ENCODE measurements at regions not wholly inside any gene's neighbourhood (a gene's known extent, or its start where the extent isn't known, plus 50 kb on each side); places are given as distances from the start of the nearest gene placed in this dataset.

DNA sequence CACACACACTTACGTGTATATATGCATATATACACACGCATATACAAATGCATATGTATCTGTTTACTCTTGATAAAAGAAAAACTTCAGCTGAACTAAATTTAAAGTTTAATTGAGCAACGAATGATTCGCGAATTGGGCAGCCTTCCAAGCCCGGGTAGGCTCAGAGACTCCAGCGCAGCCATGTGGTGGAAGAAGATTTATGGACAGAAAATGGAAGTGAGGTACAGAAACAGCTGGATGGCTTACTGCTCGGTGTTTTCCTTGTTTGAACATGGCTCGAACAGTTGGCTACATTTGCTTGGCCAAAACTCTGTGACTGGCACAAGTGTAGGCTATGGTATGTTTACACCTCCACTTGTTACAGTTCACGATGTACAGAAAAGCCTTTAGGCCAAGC is 239.3 kb upstream of the PRDM9 start:
- TF ChIP-seq POLR2A (IDR thresholded peaks at IDR 0.05), result no peak
- TF ChIP-seq, protein P1, sequence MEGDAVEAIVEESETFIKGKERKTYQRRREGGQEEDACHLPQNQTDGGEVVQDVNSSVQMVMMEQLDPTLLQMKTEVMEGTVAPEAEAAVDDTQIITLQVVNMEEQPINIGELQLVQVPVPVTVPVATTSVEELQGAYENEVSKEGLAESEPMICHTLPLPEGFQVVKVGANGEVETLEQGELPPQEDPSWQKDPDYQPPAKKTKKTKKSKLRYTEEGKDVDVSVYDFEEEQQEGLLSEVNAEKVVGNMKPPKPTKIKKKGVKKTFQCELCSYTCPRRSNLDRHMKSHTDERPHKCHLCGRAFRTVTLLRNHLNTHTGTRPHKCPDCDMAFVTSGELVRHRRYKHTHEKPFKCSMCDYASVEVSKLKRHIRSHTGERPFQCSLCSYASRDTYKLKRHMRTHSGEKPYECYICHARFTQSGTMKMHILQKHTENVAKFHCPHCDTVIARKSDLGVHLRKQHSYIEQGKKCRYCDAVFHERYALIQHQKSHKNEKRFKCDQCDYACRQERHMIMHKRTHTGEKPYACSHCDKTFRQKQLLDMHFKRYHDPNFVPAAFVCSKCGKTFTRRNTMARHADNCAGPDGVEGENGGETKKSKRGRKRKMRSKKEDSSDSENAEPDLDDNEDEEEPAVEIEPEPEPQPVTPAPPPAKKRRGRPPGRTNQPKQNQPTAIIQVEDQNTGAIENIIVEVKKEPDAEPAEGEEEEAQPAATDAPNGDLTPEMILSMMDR (IDR thresholded peaks at IDR 0.05), result no peak
